Body of pancreas (tissue), 4 donors: ENCODE measurements at regions not wholly inside any gene's neighbourhood (a gene's known extent, or its start where the extent isn't known, plus 50 kb on each side); places are given as distances from the start of the nearest gene placed in this dataset.

ENCODE experiments used
- ATAC-seq: fragments of 150-250 bp; one replicate; pipeline ENCODE4 v1.9.1; 2016
- DNase-seq, 4 donors: peaks; one replicate each; pipeline ENCODE4 v3.0.0-alpha.2; 2019
- H3K27ac ChIP-seq, 4 donors: fragments of 200-600 bp; sonication (generic); 1 replicate in 3 of 4; 2 replicates in 1 of 4; pipeline versions ENCODE4 v1.5.1 to v1.6.1; 2016 to 2019; ENCODE audit warnings: mild to moderate bottlenecking in 1 of 4, mixed read lengths in 1 of 4, moderate library complexity in 1 of 4
- H3K27me3 ChIP-seq, 2 donors: fragments of 200-600 bp; sonication (generic); one replicate each; pipeline ENCODE4 v1.6.0; 2016; ENCODE audit warnings: mild to moderate bottlenecking in 1 of 2
- H3K36me3 ChIP-seq, 2 donors: fragments of 200-600 bp; sonication (generic); replicated peaks in 1 of 2; 2 replicates each; pipeline ENCODE4 v1.5.1; 2016; ENCODE audit warnings: low read depth in 2 of 2; ENCODE audit not compliant: insufficient read depth in 1 of 2
- H3K4me1 ChIP-seq: fragments of 200-600 bp; sonication (generic); one replicate; pipeline ENCODE4 v1.6.0; 2016
- H3K4me3 ChIP-seq, 2 donors: fragments of 200-600 bp; sonication (generic); 1 replicate in 1 of 2; 2 replicates in 1 of 2; pipeline ENCODE4 v1.5.1; 2016 to 2019
- H3K9me3 ChIP-seq, 3 donors: fragments of 200-600 bp; sonication (generic); 1 replicate in 2 of 3; 2 replicates in 1 of 3; pipeline ENCODE4 v1.5.1; 2016
- POLR2A ChIP-seq, 3 donors: fragments of 450-650 bp; IDR thresholded peaks; one replicate each; pipeline ENCODE4 v1.6.1; 2016; ENCODE audit warnings: antibody characterized with exemption in 3 of 3, mild to moderate bottlenecking in 2 of 3
- WGBS, 2 donors: methylation state at CpG; one replicate each; pipeline ENCODE4 v1.1.5; 2017; 5-methylcytosine and 5-hydroxymethylcytosine counted together
- intact Hi-C: fragments of 100-400 bp; cut with DNase I; formaldehyde crosslinking; loops from one replicate; pipeline ENCODE4 v1.15.1; 2023
- TF ChIP-seq, protein P1 (sequence below), 7 experiments: fragments of 450-650 bp in 4 of 7; fragments of 200-600 bp in 3 of 7; sonication (generic) in 3 of 7; IDR thresholded peaks; one replicate each; pipeline ENCODE4 v1.5.1; 2016 to 2019; ENCODE audit warnings: antibody characterized with exemption in 7 of 7

DNA sequence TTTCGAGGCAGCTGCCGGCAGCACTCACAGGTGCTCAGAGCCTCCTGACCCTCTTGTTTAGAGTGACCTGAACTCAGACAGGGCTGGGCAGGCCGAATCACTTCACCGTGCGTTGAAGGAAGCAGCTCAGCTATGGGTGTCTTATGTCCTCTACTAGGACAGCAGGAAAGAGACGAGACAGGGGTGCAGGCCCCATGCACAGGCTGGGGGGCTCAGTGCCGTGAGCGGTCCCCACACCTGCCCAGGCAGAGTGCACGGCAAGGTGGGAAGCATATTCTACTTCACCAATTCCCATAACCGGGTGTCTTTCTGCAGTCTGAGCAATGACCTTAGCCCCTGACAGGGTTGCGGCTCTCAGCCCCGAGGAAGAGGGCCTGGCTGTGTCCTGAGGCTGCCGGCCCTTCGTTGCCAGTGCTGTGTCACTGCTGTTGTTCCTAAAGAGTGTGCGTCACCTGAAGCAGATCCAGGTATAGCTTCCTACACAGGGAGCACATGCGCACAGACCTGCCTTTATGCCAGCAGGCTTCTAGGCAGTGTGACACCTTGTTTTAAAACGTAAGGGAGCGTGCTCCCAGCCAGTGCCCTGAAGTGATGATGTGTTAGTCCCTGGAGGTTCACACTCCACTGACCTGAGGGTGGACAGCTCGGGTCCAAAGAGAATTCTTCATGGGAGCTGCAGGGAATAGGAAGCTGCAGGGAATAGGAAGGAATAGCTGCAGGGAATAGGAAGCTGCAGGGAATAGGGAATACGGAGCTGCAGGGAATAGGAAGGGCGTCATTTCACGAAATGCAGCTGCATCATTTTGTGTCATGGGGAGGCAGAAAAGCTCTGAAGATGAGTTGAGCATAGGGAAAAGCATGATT lies 207.9 kb upstream of the SALL3 start:
- Histone ChIP-seq H3K9me3 (no peaks in the 10 kb centered on the region), H3K4me3 (no peak overlapping the region), H3K27ac (no peak overlapping the region), H3K27me3 (no peaks in the 10 kb centered on the region), H3K4me1 (peaks cover 19% of the 10 kb centered on the region), H3K36me3 (no peaks in the 10 kb centered on the region)
- intact Hi-C loops: no loop called here
- DNase-seq (no peak), ATAC-seq (no peak)
- TF ChIP-seq POLR2A (IDR thresholded peaks at IDR 0.05): no peak
- TF ChIP-seq, protein P1, sequence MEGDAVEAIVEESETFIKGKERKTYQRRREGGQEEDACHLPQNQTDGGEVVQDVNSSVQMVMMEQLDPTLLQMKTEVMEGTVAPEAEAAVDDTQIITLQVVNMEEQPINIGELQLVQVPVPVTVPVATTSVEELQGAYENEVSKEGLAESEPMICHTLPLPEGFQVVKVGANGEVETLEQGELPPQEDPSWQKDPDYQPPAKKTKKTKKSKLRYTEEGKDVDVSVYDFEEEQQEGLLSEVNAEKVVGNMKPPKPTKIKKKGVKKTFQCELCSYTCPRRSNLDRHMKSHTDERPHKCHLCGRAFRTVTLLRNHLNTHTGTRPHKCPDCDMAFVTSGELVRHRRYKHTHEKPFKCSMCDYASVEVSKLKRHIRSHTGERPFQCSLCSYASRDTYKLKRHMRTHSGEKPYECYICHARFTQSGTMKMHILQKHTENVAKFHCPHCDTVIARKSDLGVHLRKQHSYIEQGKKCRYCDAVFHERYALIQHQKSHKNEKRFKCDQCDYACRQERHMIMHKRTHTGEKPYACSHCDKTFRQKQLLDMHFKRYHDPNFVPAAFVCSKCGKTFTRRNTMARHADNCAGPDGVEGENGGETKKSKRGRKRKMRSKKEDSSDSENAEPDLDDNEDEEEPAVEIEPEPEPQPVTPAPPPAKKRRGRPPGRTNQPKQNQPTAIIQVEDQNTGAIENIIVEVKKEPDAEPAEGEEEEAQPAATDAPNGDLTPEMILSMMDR (IDR thresholded peaks at IDR 0.05): no peak
- WGBS, 2 donors: 68 to 74% methylated on average over 13 to 22 of the region's 22 CpGs

- Histone ChIP-seq H3K9me3 (no peaks in the 10 kb centered on the region), H3K27me3 (no peaks in the 10 kb centered on the region), H3K36me3 (no peaks in the 10 kb centered on the region), H3K27ac (no peak overlapping the region), H3K4me1 (peaks cover 19% of the 10 kb centered on the region), H3K4me3 (no peak overlapping the region)
- DNase-seq: no peak
- intact Hi-C loops: no loop called here
- TF ChIP-seq, protein P1 (IDR thresholded peaks at IDR 0.05): no peak
- 78 to 79% methylated on average over 10 to 21 of the region's 26 CpGs for WGBS, 2 donors
- ATAC-seq: no peak
Observed at GRCh38 chr18:78772360-78773302, 207.0 kb upstream of the SALL3 start.

DNA sequence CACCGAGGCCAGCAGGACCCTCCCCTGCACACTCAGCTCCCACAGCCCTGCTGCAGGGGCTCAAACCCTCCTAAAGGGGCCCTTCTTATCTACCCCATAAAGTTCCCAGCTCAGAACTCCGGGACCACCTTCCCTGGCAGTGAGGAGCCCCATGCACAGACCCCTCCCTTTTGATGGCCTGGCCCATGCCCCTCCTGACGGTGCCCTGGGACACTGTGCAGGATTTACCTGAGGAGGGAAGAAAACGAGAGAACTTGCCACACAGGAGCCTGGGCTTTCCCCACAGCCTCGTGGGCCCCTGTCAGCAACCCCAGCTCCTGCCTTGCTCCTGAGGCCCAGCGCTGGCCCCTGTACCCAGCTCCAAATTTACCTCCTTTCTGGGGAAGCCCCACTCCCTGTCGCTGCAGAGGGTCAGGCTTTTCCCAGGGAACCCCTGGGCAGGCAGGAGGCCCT lies 206.3 kb upstream of the SALL3 start:
- Histone ChIP-seq H3K9me3 (no peaks in the 10 kb centered on the region), H3K27ac (no peak overlapping the region), H3K4me3 (no peak overlapping the region), H3K27me3 (no peaks in the 10 kb centered on the region), H3K36me3 (no peaks in the 10 kb centered on the region), H3K4me1 (peaks cover 15% of the 10 kb centered on the region)
- ATAC-seq (no peak), DNase-seq (no peak)
- 52 to 60% methylated on average over 5 to 7 of the region's 7 CpGs for WGBS, 2 donors
- intact Hi-C loops: no loop called here
- TF ChIP-seq, protein P1 (IDR thresholded peaks at IDR 0.05): no peak
- no peak for TF ChIP-seq POLR2A (IDR thresholded peaks at IDR 0.05)

DNA sequence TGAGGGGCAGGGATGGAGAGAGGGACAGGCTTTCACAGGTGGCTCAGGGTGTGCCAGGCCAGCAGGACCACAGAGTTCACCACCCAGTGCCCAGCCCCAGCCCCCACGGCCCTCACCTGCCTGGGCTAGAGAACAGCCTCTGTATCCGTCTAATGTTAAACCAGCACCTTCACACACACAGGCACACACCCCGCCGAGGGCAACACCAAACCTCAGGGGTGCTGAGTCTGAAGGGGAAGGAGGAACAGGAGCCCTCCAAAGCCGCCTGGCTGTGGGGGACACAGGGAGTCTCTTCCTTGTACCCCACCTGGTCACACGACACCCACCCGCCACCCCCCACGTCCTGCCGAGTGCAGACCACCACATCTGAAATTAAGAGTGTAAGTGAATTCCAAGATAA lies 205.8 kb upstream of the SALL3 start:
- Histone ChIP-seq H3K4me1 (peaks cover 10% of the 10 kb centered on the region), H3K27ac (no peak overlapping the region), H3K36me3 (no peaks in the 10 kb centered on the region), H3K27me3 (no peaks in the 10 kb centered on the region), H3K9me3 (no peaks in the 10 kb centered on the region), H3K4me3 (no peak overlapping the region)
- intact Hi-C loops: no loop called here
- no peak for DNase-seq
- TF ChIP-seq POLR2A (IDR thresholded peaks at IDR 0.05): no peak
- TF ChIP-seq, protein P1 (IDR thresholded peaks at IDR 0.05): no peak
- WGBS, 2 donors: 59 to 70% methylated on average over 6 to 9 of the region's 9 CpGs
- no peak for ATAC-seq
